HEK293T (cell line): ENCODE measurements at regions not wholly inside any gene's neighbourhood (a gene's known extent, or its start where the extent isn't known, plus 50 kb on each side); places are given as distances from the start of the nearest gene placed in this dataset.

ENCODE experiments used
- BHLHE40 ChIP-seq: fragments of 450-650 bp; IDR thresholded peaks from 2 replicates; pipeline ENCODE4 v1.6.1; 2016; ENCODE audit warnings: mild to moderate bottlenecking, moderate library complexity, borderline replicate concordance
- ELF4 ChIP-seq: fragments of 450-650 bp; IDR thresholded peaks from 2 replicates; pipeline ENCODE4 v1.6.1; 2017; ENCODE audit warnings: antibody characterized with exemption
- FOXA1 ChIP-seq: fragments of 450-650 bp; IDR thresholded peaks from 2 replicates; pipeline ENCODE4 v1.6.1; 2016; ENCODE audit warnings: mild to moderate bottlenecking
- HDGF ChIP-seq: fragments of 450-650 bp; IDR thresholded peaks from 2 replicates; pipeline ENCODE4 v1.6.1; 2017; ENCODE audit warnings: antibody characterized with exemption, borderline replicate concordance
- SP1 ChIP-seq: fragments of 450-650 bp; IDR thresholded peaks from 2 replicates; pipeline ENCODE4 v1.6.1; 2017
- TARDBP ChIP-seq: fragments of 450-650 bp; IDR thresholded peaks from 2 replicates; pipeline ENCODE4 v1.6.1; 2016
- TF ChIP-seq, protein P1 (sequence below): fragments of 450-650 bp; IDR thresholded peaks from 2 replicates; pipeline ENCODE4 v1.6.1; 2016

GRCh38 chr7:32400676-32401075, 89.5 kb downstream of the LSM5 start:
- TF ChIP-seq FOXA1, result no peak
- no peak for TF ChIP-seq SP1
- TF ChIP-seq HDGF, result no peak
- TF ChIP-seq TARDBP, result no peak
- no peak for TF ChIP-seq ELF4
- TF ChIP-seq BHLHE40, result no peak
- TF ChIP-seq, protein P1, sequence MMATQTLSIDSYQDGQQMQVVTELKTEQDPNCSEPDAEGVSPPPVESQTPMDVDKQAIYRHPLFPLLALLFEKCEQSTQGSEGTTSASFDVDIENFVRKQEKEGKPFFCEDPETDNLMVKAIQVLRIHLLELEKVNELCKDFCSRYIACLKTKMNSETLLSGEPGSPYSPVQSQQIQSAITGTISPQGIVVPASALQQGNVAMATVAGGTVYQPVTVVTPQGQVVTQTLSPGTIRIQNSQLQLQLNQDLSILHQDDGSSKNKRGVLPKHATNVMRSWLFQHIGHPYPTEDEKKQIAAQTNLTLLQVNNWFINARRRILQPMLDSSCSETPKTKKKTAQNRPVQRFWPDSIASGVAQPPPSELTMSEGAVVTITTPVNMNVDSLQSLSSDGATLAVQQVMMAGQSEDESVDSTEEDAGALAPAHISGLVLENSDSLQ, result no peak
